RWPE1 (cell line): ENCODE measurements at regions not wholly inside any gene's neighbourhood (a gene's known extent, or its start where the extent isn't known, plus 50 kb on each side); places are given as distances from the start of the nearest gene placed in this dataset.

Source experiments
- CTCF ChIA-PET: fragments of 350-600 bp; sonication (Branson Sonifier 250); formaldehyde crosslinking; extraction: SDS; loops from one replicate; lab custom pipeline; 2021; lab: Yijun Ruan, JAX
- POLR2A ChIA-PET: fragments of 400-600 bp; formaldehyde crosslinking; extraction: SDS; loops from one replicate; lab custom pipeline; 2020; ENCODE audit warnings: antibody characterized with exemption; ENCODE audit not compliant: low non-redundant PET; lab: Yijun Ruan, JAX
- DNase-seq: peaks from one replicate; pipeline ENCODE4 v3.0.0; 2012; ENCODE audit warnings: low spot score
- H3K27ac ChIP-seq: fragments of 450-650 bp; 2 replicates; pipeline ENCODE4 v1.5.1; 2017
- CTCF ChIP-seq: fragments of 450-650 bp; conservative IDR thresholded peaks from 2 replicates; pipeline ENCODE4 v1.5.1; 2017; ENCODE audit warnings: low read depth, mild to moderate bottlenecking

- no peak overlapping the region for H3K27ac ChIP-seq
- no peak for DNase-seq
- ChIA-PET CTCF (no interaction called here), POLR2A (no interaction called here)
- TF ChIP-seq CTCF, result no peak
Observed at GRCh38 chr17:15083225-15083624, 181.9 kb downstream of the PMP22 start.

- no peak for DNase-seq
- no peak overlapping the region for H3K27ac ChIP-seq
- ChIA-PET CTCF (no interaction called here), POLR2A (no interaction called here)
- TF ChIP-seq CTCF, result no peak
Observed at GRCh38 chr17:15081008-15081407, 184.1 kb downstream of the PMP22 start.

GRCh38 chr17:15078570-15078969 is 186.6 kb downstream of the PMP22 start:
- no peak for DNase-seq
- CTCF ChIA-PET, result interaction anchor here (0.9 kb wide), 1 partner anchor 13 kb away, joined by 5 read pairs; no protein-coding TSS in a partner anchor
- no peak overlapping the region for H3K27ac ChIP-seq
- no peak for TF ChIP-seq CTCF
- POLR2A ChIA-PET, result no interaction called here

GRCh38 chr17:15076991-15077663 is 188.0 kb downstream of the PMP22 start:
- no peak for TF ChIP-seq CTCF
- POLR2A ChIA-PET, result no interaction called here
- H3K27ac ChIP-seq, result no peak overlapping the region
- no peak for DNase-seq
- CTCF ChIA-PET, result no interaction called here

- no peak overlapping the region for H3K27ac ChIP-seq
- POLR2A ChIA-PET, result no interaction called here
- TF ChIP-seq CTCF, result no peak
- CTCF ChIA-PET, result interaction anchor here (0.7 kb wide), 1 partner anchor 10 kb away, joined by 5 read pairs; no protein-coding TSS in a partner anchor
- DNase-seq, result no peak
Observed at GRCh38 chr17:15051933-15052332, 213.2 kb downstream of the PMP22 start.

GRCh38 chr17:15049795-15050160 is 215.3 kb downstream of the PMP22 start:
- TF ChIP-seq CTCF, result no peak
- ChIA-PET POLR2A (no interaction called here), CTCF (interaction anchor here (0.7 kb wide), 1 partner anchor 100 kb away, joined by 4 read pairs; no protein-coding TSS in a partner anchor)
- no peak overlapping the region for H3K27ac ChIP-seq
- DNase-seq, result no peak
